ENCODE measurements at regions not wholly inside any gene's neighbourhood (a gene's known extent, or its start where the extent isn't known, plus 50 kb on each side); places are given as distances from the start of the nearest gene placed in this dataset.

DNA sequence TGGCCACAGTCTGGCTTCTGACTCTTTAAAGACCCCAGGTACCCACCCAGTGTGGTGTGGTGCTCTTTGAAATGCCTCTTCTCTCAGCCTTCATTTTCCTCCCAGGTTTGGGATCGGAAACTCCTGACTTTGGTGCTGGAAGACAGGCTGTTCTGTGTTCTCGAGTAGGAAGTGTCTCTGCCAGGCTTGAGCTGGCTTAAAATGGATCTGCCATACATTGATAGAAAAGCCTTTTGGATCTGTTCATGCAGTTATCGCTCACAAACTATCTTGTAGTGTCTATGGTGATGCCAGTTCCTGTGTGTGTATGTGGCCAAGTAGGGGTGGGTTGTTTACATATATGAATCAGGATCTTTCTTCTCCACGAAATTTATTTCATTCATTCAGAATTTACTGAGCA lies 307.3 kb upstream of the CHD6 start (continued):
- TF ChIP-seq E2F5 (CRISPR knock-in tag; IDR thresholded peaks at IDR 0.05): no peak
- no peak for TF ChIP-seq TEAD1 (CRISPR knock-in tag; IDR thresholded peaks at IDR 0.05)
- no peak for TF ChIP-seq ZNF396 (CRISPR knock-in tag; IDR thresholded peaks at IDR 0.05; ENCODE audit: borderline replicate concordance)
- no peak for TF ChIP-seq ZNF232 (CRISPR knock-in tag; IDR thresholded peaks at IDR 0.05)
- no peak for TF ChIP-seq STAT6 (CRISPR knock-in tag; conservative IDR thresholded peaks at IDR 0.05; ENCODE audit: low read depth)
- TF ChIP-seq MAX (CRISPR knock-in tag; IDR thresholded peaks at IDR 0.05): no peak
- no peak for TF ChIP-seq CDX4 (CRISPR knock-in tag; IDR thresholded peaks at IDR 0.05; ENCODE audit: borderline replicate concordance)

DNA sequence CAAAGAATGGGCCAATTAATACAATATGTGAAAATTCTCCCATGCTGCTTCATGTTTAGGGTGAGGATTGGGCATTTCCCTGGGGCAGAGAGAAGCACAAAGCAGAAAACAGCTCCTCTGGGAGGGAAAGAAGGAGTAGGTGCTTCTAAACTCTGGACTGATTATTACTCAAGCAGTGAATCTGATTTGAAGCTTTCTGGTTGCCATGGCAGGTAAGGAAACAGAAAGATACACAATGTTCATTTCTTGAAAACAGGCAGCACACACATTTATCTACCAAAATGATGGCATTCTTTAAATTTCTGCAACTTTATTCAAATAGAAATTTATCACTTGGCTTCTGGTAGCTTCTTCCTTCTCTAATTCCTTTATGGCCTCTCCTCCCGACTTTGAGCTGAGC lies 305.4 kb upstream of the CHD6 start:
- no peak for TF ChIP-seq CREM (CRISPR knock-in tag; IDR thresholded peaks at IDR 0.05)
- TF ChIP-seq RELA (CRISPR knock-in tag; IDR thresholded peaks at IDR 0.05; ENCODE audit: borderline replicate concordance): no peak
- no peak overlapping the region for H3K4me3 Mint-ChIP-seq
- no peak overlapping the region for H3K27ac Mint-ChIP-seq
- no peaks in the 10 kb centered on the region for H3K27me3 Mint-ChIP-seq (ENCODE audit: low read depth)
- H3K9me3 Mint-ChIP-seq: no peaks in the 10 kb centered on the region
- ATAC-seq (no peak), DNase-seq (ENCODE audit: low spot score) (no peak)
- ChIA-PET CTCF (interaction anchor here (1.0 to 1.2 kb wide), 2 partner anchors 185 to 186 kb away, joined by 3 read pairs; no protein-coding TSS in a partner anchor), POLR2A (no interaction called here)
- no peaks in the 10 kb centered on the region; the same call in 1 of the 2 replicates for H3K4me1 Mint-ChIP-seq
- H3K36me3 Mint-ChIP-seq: no peaks in the 10 kb centered on the region

- no peak for DNase-seq (ENCODE audit: low spot score)
- no peak for TF ChIP-seq ATF6 (CRISPR knock-in tag; IDR thresholded peaks at IDR 0.05)
- no peak for TF ChIP-seq ATF1 (CRISPR knock-in tag; IDR thresholded peaks at IDR 0.05)
- TF ChIP-seq USF2 (CRISPR knock-in tag; IDR thresholded peaks at IDR 0.05): no peak
- ChIA-PET CTCF (no interaction called here), POLR2A (no interaction called here)
- ATAC-seq: no peak
- Mint-ChIP-seq H3K36me3 (peaks cover 9% of the 10 kb centered on the region), H3K4me3 (no peak overlapping the region), H3K27ac (no peak overlapping the region), H3K27me3 (ENCODE audit: low read depth) (no peaks in the 10 kb centered on the region), H3K9me3 (peaks cover 17% of the 10 kb centered on the region), H3K4me1 (peaks cover 1% of the 10 kb centered on the region; the same call in 1 of the 2 replicates)
Observed at GRCh38 chr20:41913146-41913545, 295.0 kb upstream of the CHD6 start.

GRCh38 chr20:41910558-41910957 lies 292.4 kb upstream of the CHD6 start:
- H3K27me3 Mint-ChIP-seq (ENCODE audit: low read depth): no peaks in the 10 kb centered on the region
- H3K4me3 Mint-ChIP-seq: no peak overlapping the region
- no peaks in the 10 kb centered on the region for H3K4me1 Mint-ChIP-seq
- CTCF ChIA-PET: no interaction called here
- no peak for TF ChIP-seq ZNF671 (CRISPR knock-in tag; IDR thresholded peaks at IDR 0.05)
- no peak for TF ChIP-seq TEAD1 (CRISPR knock-in tag; IDR thresholded peaks at IDR 0.05)
- TF ChIP-seq OVOL2 (CRISPR knock-in tag; IDR thresholded peaks at IDR 0.05; ENCODE audit: borderline replicate concordance): no peak
- TF ChIP-seq CBFB (CRISPR knock-in tag; IDR thresholded peaks at IDR 0.05; ENCODE audit: low read depth): no peak
- no peak for TF ChIP-seq ERG (CRISPR knock-in tag; IDR thresholded peaks at IDR 0.05)
- TF ChIP-seq E2F5 (CRISPR knock-in tag; IDR thresholded peaks at IDR 0.05): no peak
- no peak overlapping the region for H3K27ac Mint-ChIP-seq
- peaks cover 17% of the 10 kb centered on the region for H3K9me3 Mint-ChIP-seq
- POLR2A ChIA-PET: no interaction called here
- ATAC-seq (no peak), DNase-seq (ENCODE audit: low spot score) (no peak)
- peaks cover 9% of the 10 kb centered on the region for H3K36me3 Mint-ChIP-seq
